ENCODE measurements at regions not wholly inside any gene's neighbourhood (a gene's known extent, or its start where the extent isn't known, plus 50 kb on each side); places are given as distances from the start of the nearest gene placed in this dataset.
"Not testable (repeated sequence)": the region's sequence is repeated elsewhere in the genome, so short reads cannot be mapped to it uniquely, and the experiment has no call there.

DNA sequence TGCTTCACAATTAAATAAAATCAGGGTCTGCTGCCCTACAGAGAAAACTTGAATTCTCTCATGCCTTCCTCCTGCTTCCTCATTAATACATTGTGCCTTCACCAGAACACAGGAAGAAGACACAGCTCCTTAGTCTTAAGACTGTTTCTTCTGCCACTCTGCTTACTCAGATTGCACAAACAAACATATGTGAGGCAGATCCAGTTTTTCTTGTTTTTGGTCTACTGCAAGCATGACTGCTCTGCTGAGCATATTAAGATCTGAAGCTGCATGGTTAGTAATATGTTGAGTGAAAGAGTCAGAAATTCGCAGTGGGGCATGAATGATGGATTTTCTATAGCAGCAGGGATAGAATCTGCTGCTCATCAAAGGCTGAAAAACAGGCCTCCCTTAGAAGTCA, 321.1 kb upstream of the STXBP6 start:
- no peaks in the 10 kb centered on the region for H3K36me3 ChIP-seq
- WGBS, 5 donors, result 54 to 84% (median 74%) methylated on average over 1 of the region's 1 CpG
- TF ChIP-seq POLR2A (IDR thresholded peaks at IDR 0.05), result no peak
- no peak overlapping the region for H3K4me3 ChIP-seq
- peak in 1 of 2 donors; percentile 8 for DNase-seq
- no peak overlapping the region for H3K27ac ChIP-seq
- no peaks in the 10 kb centered on the region for H3K4me1 ChIP-seq
- intact Hi-C loops (cut with DNase I; ENCODE audit: low total_unique reads), result no loop called here
- H3K27me3 ChIP-seq, result peaks cover 0 to 5% (median 0%) of the 10 kb centered on the region in 3 donors
- H3K9me3 ChIP-seq, result peaks cover 0 to 8% (median 3%) of the 10 kb centered on the region in 4 donors

DNA sequence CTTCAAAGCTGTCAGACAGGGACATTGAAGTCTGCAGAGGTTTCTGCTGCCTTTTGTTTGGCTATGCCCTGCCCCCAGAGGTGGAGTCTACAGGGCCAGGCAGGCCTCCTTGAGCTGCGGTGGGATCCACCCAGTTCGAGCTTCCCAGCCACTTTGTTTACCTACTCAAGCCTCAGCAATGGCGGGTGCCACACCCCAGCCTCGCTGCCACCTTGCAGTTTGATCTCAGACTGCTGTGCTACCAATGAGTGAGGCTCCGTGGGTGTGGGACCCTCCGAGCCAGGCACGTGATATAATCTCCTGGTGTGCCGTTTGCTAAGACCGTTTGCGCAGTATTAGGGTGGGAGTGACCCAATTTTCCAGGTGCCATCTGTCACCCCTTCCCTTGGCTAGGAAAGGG, 320.1 kb upstream of the STXBP6 start:
- H3K4me3 ChIP-seq; intact Hi-C loops (cut with DNase I; ENCODE audit: low total_unique reads); H3K27ac ChIP-seq; H3K36me3 ChIP-seq; H3K4me1 ChIP-seq; H3K27me3 ChIP-seq; H3K9me3 ChIP-seq; DNase-seq: not testable (repeated sequence)
- 84 to 89% (median 88%) methylated on average over 10 of the region's 10 CpGs; no CpG with 5 or more reads in 1 of the 5 donors for WGBS, 5 donors

DNA sequence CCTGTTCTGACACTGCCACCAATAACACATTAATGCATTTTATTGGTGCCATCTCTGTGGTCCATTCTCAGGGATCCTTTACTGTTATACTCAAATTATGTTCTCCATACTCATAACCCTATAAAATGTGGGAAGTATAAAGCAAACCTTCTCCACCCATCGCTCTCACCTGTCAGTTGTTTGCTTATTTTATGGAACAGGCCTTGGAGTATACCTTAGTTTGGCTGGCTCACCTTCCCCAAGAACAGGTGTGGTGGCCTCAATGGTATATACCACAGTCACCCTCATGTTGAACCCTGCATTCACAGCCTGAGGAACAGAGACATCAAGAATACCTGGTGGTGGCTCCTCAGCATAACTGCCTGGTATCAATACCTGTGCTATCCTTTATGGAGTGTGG, 308.4 kb upstream of the STXBP6 start:
- Histone ChIP-seq H3K4me1 (no peaks in the 10 kb centered on the region), H3K9me3 (no peaks in the 10 kb centered on the region), H3K27ac (no peak overlapping the region), H3K36me3 (no peaks in the 10 kb centered on the region), H3K4me3 (no peak overlapping the region), H3K27me3 (no peaks in the 10 kb centered on the region)
- intact Hi-C loops (cut with DNase I; ENCODE audit: low total_unique reads), result no loop called here
- TF ChIP-seq, protein P1, sequence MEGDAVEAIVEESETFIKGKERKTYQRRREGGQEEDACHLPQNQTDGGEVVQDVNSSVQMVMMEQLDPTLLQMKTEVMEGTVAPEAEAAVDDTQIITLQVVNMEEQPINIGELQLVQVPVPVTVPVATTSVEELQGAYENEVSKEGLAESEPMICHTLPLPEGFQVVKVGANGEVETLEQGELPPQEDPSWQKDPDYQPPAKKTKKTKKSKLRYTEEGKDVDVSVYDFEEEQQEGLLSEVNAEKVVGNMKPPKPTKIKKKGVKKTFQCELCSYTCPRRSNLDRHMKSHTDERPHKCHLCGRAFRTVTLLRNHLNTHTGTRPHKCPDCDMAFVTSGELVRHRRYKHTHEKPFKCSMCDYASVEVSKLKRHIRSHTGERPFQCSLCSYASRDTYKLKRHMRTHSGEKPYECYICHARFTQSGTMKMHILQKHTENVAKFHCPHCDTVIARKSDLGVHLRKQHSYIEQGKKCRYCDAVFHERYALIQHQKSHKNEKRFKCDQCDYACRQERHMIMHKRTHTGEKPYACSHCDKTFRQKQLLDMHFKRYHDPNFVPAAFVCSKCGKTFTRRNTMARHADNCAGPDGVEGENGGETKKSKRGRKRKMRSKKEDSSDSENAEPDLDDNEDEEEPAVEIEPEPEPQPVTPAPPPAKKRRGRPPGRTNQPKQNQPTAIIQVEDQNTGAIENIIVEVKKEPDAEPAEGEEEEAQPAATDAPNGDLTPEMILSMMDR (IDR thresholded peaks at IDR 0.05), result no peak
- TF ChIP-seq POLR2AphosphoS5 (IDR thresholded peaks at IDR 0.05) (no peak), POLR2A (IDR thresholded peaks at IDR 0.05) (no peak), EP300 (IDR thresholded peaks at IDR 0.05) (no peak)
- DNase-seq, result no peak
- WGBS, 5 donors, result 78 to 92% (median 82%) methylated on average over 1 of the region's 1 CpG

DNA sequence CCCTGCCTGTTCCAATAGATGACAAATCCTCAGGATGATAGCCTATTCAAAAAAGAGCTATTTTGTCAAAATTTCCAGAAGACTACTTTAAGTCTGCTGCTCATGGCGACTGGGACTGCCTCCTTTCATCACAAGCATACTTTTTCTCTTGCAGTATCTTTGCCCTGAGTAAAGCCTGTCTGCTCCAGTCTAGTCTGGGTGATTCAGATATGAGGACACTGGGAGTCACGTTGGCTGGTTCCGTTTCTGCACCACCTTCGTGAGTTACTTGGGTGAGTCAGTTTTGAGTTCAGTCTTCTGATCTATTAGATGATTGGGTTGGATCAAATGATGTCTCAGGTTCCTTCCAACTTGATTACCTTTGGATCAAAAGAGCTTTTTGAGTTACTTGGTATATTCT, 301.3 kb upstream of the STXBP6 start:
- intact Hi-C loops (cut with DNase I; ENCODE audit: low total_unique reads), result no loop called here
- Histone ChIP-seq H3K9me3 (no peaks in the 10 kb centered on the region), H3K4me1 (no peaks in the 10 kb centered on the region), H3K36me3 (no peaks in the 10 kb centered on the region), H3K4me3 (no peak overlapping the region), H3K27ac (no peak overlapping the region), H3K27me3 (no peaks in the 10 kb centered on the region)
- DNase-seq, result no peak
- no peak for TF ChIP-seq POLR2A (IDR thresholded peaks at IDR 0.05)
- TF ChIP-seq POLR2AphosphoS5 (IDR thresholded peaks at IDR 0.05), result no peak
- TF ChIP-seq, protein P1 (IDR thresholded peaks at IDR 0.05), result no peak
- TF ChIP-seq EP300 (IDR thresholded peaks at IDR 0.05), result no peak
- WGBS, 5 donors, result 73 to 86% (median 82%) methylated on average over 4 of the region's 4 CpGs

DNA sequence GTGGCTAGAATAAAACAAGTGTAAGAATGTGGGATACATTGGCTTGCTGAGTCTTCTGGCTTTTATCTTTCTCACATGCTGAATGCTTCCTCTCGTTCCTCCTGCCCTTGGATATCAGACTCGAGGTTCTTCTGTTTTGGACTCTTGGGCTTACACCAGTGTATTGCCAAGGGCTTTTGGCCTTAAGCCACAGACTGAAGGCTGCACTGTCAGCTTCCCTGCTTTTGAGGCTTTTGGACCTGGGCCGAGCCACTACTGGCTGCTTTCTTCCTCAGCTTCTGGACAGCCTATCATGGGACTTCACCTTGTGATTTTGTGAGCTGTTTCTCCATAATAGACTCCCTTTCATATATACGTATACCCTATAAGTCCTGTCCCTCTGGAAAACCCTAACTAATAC, 300.9 kb upstream of the STXBP6 start:
- intact Hi-C loops (cut with DNase I; ENCODE audit: low total_unique reads), result no loop called here
- Histone ChIP-seq H3K4me1 (no peaks in the 10 kb centered on the region), H3K27me3 (no peaks in the 10 kb centered on the region), H3K9me3 (no peaks in the 10 kb centered on the region), H3K4me3 (no peak overlapping the region), H3K27ac (no peak overlapping the region), H3K36me3 (no peaks in the 10 kb centered on the region)
- no peak for DNase-seq
- 51 to 73% (median 67%) methylated on average over 4 of the region's 4 CpGs for WGBS, 5 donors
- no peak for TF ChIP-seq POLR2AphosphoS5 (IDR thresholded peaks at IDR 0.05)
- TF ChIP-seq EP300 (IDR thresholded peaks at IDR 0.05), result no peak
- TF ChIP-seq POLR2A (IDR thresholded peaks at IDR 0.05), result no peak
- TF ChIP-seq, protein P1 (IDR thresholded peaks at IDR 0.05), result no peak
